Tibial nerve (tissue), 4 donors: ENCODE measurements at regions not wholly inside any gene's neighbourhood (a gene's known extent, or its start where the extent isn't known, plus 50 kb on each side); places are given as distances from the start of the nearest gene placed in this dataset.

Experiments
- DNase-seq, 2 donors: peaks; one replicate each; pipeline ENCODE4 v3.0.0-alpha.2; 2019; ENCODE audit warnings: low spot score in 2 of 2
- H3K27ac ChIP-seq, 4 donors: fragments of 200-600 bp; sonication (generic) in 3 of 4; one replicate each; pipeline ENCODE4 v1.5.1; 2017 to 2019; ENCODE audit warnings: mild to moderate bottlenecking in 1 of 4
- H3K27me3 ChIP-seq, 2 donors: fragments of 200-600 bp; sonication (generic) in 1 of 2; one replicate each; pipeline versions ENCODE4 v1.5.1 to v1.6.0; 2017 to 2019
- H3K36me3 ChIP-seq, 3 donors: fragments of 200-600 bp; sonication (generic); one replicate each; pipeline ENCODE4 v1.5.1; 2018 to 2019
- H3K4me1 ChIP-seq, 4 donors: fragments of 200-600 bp; sonication (generic) in 3 of 4; one replicate each; pipeline ENCODE4 v1.5.1; 2017 to 2019
- H3K4me3 ChIP-seq, 4 donors: fragments of 200-600 bp; sonication (generic) in 3 of 4; one replicate each; pipeline ENCODE4 v1.5.1; 2017 to 2019; ENCODE audit warnings: mild to moderate bottlenecking in 1 of 4, moderate library complexity in 1 of 4
- H3K9me3 ChIP-seq, 4 donors: fragments of 200-600 bp; sonication (generic) in 3 of 4; one replicate each; pipeline ENCODE4 v1.5.1; 2017 to 2019
- CTCF ChIP-seq, 5 experiments: fragments of 200-600 bp in 3 of 5; fragments of 450-650 bp in 2 of 5; sonication (generic) in 3 of 5; IDR thresholded peaks; one replicate each; pipeline ENCODE4 v1.5.1; 2016 to 2019; ENCODE audit warnings: antibody characterized with exemption in 5 of 5, mild to moderate bottlenecking in 3 of 5, moderate library complexity in 2 of 5
- EP300 ChIP-seq, 2 donors: sonication (generic); formaldehyde crosslinking; IDR thresholded peaks; one replicate each; pipeline ENCODE4 v1.6.1; 2017; ENCODE audit warnings: antibody characterized with exemption in 2 of 2, mild to moderate bottlenecking in 1 of 2
- POLR2A ChIP-seq, 2 donors: fragments of 450-650 bp; IDR thresholded peaks; one replicate each; pipeline ENCODE4 v1.6.1; 2017; ENCODE audit warnings: antibody characterized with exemption in 2 of 2, mild to moderate bottlenecking in 2 of 2, moderate library complexity in 2 of 2
- WGBS, 2 donors: methylation state at CpG; one replicate each; pipeline ENCODE4 v1.1.5; 2018; 5-methylcytosine and 5-hydroxymethylcytosine counted together

- Histone ChIP-seq H3K36me3 (no peaks in the 10 kb centered on the region), H3K4me3 (no peak overlapping the region), H3K4me1 (no peaks in the 10 kb centered on the region), H3K27ac (no peak overlapping the region), H3K9me3 (no peaks in the 10 kb centered on the region), H3K27me3 (no peaks in the 10 kb centered on the region)
- WGBS, 2 donors: 45 to 57% methylated on average over 2 of the region's 2 CpGs
- no peak for DNase-seq
- TF ChIP-seq POLR2A (IDR thresholded peaks at IDR 0.05): no peak
- no peak for TF ChIP-seq CTCF (IDR thresholded peaks at IDR 0.05)
- no peak for TF ChIP-seq EP300 (IDR thresholded peaks at IDR 0.05)
Observed at GRCh38 chr4:90057091-90057490, 70.1 kb upstream of the CCSER1 start.

GRCh38 chr4:90060039-90060438 is 67.2 kb upstream of the CCSER1 start:
- TF ChIP-seq POLR2A (IDR thresholded peaks at IDR 0.05) (no peak), EP300 (IDR thresholded peaks at IDR 0.05) (no peak), CTCF (IDR thresholded peaks at IDR 0.05) (no peak)
- Histone ChIP-seq H3K4me3 (no peak overlapping the region), H3K27me3 (no peaks in the 10 kb centered on the region), H3K9me3 (no peaks in the 10 kb centered on the region), H3K36me3 (no peaks in the 10 kb centered on the region), H3K27ac (no peak overlapping the region), H3K4me1 (no peaks in the 10 kb centered on the region)
- 84% methylated on average over 4 of the region's 4 CpGs for WGBS, 2 donors
- no peak for DNase-seq

DNA sequence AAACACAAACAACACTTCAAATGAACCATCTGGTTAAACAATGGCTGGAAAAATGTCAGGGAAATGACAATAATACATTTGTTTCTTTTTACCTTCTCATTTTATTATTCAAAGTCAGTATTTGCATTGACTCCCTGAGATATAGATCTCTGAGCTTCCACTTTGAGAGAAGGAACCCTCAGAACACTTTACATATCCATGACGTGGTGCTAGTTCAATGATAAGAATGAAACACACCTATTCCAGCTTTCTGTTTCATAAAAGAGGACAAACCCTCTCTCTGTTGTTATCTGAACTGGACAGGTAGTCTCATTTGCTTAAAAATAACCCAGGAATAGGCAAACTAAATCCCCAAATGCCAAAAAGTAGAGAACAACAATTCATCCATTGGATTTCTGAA is 65.3 kb upstream of the CCSER1 start:
- Histone ChIP-seq H3K36me3 (no peaks in the 10 kb centered on the region), H3K9me3 (no peaks in the 10 kb centered on the region), H3K27ac (no peak overlapping the region), H3K4me3 (no peak overlapping the region), H3K4me1 (no peaks in the 10 kb centered on the region), H3K27me3 (no peaks in the 10 kb centered on the region)
- DNase-seq: no peak
- TF ChIP-seq CTCF (IDR thresholded peaks at IDR 0.05) (no peak), POLR2A (IDR thresholded peaks at IDR 0.05) (no peak), EP300 (IDR thresholded peaks at IDR 0.05) (no peak)
- 55 to 61% methylated on average over 1 of the region's 1 CpG for WGBS, 2 donors

DNA sequence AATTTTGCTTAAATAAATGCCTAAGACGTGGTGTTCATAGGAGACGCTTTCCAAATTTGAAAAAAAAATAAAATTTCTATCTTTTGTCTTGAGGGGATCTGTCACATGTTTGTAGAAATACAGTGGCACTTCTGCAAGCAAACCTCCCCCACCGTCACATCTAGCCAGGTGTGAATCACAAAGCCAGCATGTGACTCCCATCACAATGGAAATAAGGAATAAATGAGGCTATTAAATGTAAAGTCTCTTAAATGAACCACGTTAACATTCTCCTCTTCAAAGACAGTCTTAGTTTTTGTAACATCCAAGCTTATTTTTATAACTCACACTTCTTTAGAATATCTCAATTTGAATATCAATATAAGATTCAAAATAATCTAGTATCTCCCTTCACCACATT is 63.0 kb upstream of the CCSER1 start:
- WGBS, 2 donors: 78% methylated on average over 4 of the region's 4 CpGs
- no peak overlapping the region for H3K4me3 ChIP-seq
- no peak for DNase-seq
- no peaks in the 10 kb centered on the region for H3K9me3 ChIP-seq
- no peaks in the 10 kb centered on the region for H3K36me3 ChIP-seq
- H3K27me3 ChIP-seq: no peaks in the 10 kb centered on the region
- H3K4me1 ChIP-seq: no peaks in the 10 kb centered on the region
- no peak for TF ChIP-seq POLR2A (IDR thresholded peaks at IDR 0.05)
- no peak for TF ChIP-seq CTCF (IDR thresholded peaks at IDR 0.05)
- TF ChIP-seq EP300 (IDR thresholded peaks at IDR 0.05): no peak
- no peak overlapping the region for H3K27ac ChIP-seq

GRCh38 chr4:90069151-90069550 is 58.0 kb upstream of the CCSER1 start:
- H3K4me1 ChIP-seq: no peaks in the 10 kb centered on the region
- no peak overlapping the region for H3K4me3 ChIP-seq
- no peaks in the 10 kb centered on the region for H3K9me3 ChIP-seq
- no peak overlapping the region for H3K27ac ChIP-seq
- H3K36me3 ChIP-seq: no peaks in the 10 kb centered on the region
- TF ChIP-seq POLR2A (IDR thresholded peaks at IDR 0.05) (no peak), CTCF (IDR thresholded peaks at IDR 0.05) (no peak), EP300 (IDR thresholded peaks at IDR 0.05) (no peak)
- no peak for DNase-seq
- H3K27me3 ChIP-seq: no peaks in the 10 kb centered on the region
- 94 to 97% methylated on average over 1 of the region's 1 CpG for WGBS, 2 donors
